ENCODE measurements at regions not wholly inside any gene's neighbourhood (a gene's known extent, or its start where the extent isn't known, plus 50 kb on each side); places are given as distances from the start of the nearest gene placed in this dataset.

DNA sequence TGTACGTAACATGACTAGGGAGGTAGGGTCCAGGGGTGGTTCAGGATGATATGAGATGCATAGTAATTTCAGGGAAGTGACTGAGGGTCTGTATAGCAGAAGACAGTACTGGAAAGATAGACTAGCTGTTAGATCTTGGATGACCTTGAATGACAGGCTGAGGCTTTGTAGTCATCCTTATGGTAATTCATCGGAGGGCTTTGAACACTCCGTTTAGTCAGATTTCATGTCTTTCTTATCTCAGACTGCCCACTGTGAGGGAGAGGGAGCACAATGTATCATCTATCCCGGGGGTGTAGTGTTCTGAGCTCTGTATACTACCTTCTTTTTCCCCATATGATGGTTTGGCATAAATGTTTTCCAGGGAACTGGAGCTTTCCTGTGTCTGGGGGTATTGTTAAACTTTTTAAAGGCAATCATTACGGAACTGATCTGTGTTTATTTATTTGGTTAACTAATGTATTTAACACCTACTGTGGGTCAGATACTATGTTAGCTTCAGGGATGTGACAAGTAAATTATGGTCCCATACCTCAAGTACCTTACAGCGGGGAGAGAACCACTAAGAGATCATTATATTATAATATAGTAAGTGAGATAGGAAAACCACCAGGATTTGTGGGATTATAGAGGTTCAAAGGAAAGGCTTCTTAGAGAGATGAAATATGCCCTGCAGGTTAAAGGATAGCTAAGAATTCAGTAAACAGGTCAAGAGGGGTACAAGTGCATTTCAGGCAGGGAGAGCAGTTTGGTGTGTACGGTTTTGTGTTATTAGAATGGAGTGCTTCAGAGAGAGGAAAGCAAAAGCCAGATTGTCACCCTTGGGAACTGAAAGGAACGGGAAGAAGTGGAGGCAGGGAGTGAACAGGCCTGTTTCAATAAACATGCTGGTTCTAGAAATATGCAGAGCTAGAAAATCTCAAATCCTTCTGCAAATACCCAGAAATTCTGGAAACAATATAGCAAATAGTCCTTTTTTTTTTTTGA, 164.8 kb upstream of the KL start:
- DNase-seq (ENCODE audit: low read depth) = no peak
- H3K4me3 ChIP-seq (ENCODE audit: low read depth, low read length) = no peak overlapping the region
- TF ChIP-seq, protein P1, sequence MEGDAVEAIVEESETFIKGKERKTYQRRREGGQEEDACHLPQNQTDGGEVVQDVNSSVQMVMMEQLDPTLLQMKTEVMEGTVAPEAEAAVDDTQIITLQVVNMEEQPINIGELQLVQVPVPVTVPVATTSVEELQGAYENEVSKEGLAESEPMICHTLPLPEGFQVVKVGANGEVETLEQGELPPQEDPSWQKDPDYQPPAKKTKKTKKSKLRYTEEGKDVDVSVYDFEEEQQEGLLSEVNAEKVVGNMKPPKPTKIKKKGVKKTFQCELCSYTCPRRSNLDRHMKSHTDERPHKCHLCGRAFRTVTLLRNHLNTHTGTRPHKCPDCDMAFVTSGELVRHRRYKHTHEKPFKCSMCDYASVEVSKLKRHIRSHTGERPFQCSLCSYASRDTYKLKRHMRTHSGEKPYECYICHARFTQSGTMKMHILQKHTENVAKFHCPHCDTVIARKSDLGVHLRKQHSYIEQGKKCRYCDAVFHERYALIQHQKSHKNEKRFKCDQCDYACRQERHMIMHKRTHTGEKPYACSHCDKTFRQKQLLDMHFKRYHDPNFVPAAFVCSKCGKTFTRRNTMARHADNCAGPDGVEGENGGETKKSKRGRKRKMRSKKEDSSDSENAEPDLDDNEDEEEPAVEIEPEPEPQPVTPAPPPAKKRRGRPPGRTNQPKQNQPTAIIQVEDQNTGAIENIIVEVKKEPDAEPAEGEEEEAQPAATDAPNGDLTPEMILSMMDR (IDR thresholded peaks at IDR 0.05; ENCODE audit: control insufficient read depth, extremely low read depth, insufficient read depth) = no peak

DNA sequence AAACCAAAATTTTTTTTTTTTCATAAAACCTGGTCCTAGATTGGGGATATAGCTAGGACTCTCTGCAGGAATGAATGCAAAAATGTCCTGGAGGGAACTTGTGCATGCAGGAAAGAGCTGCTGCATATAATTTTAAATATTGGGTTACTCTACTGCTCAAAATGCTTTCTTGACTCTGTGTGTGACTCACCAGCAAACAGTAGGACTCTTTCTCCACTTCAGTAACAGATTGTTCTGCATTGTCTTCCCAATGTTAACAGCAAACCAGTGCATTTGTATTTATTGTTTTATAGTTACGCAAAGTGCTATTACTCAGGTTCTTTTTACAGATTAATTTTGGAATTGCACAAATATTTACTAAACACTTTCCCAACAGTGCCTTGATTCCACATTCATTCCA, 163.7 kb upstream of the KL start:
- TF ChIP-seq, protein P1 (IDR thresholded peaks at IDR 0.05; ENCODE audit: control insufficient read depth, extremely low read depth, insufficient read depth) = no peak
- no peak overlapping the region for H3K4me3 ChIP-seq (ENCODE audit: low read depth, low read length)
- peak; percentile 15 for DNase-seq (ENCODE audit: low read depth)

DNA sequence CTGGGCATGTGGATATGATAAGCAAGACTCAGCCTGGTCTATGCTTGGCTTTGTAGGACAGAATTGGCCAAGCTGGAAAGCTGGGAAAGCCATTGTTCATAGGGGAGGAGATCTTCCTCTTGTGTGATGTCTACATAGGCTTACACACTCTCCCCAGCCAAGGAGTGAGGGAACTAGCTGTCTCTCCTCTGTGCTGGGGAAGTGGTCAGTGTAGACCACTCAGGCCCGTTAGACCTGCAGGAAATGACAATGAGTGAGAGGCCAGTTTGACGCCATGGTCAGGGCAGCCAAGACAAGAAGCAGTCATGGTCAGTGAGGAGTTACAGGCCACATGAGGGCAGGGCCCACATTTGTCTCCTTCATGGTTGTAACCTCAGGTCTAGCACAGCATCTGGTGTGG, 159.1 kb upstream of the KL start:
- DNase-seq (ENCODE audit: low read depth) = no peak
- no peak overlapping the region for H3K4me3 ChIP-seq (ENCODE audit: low read depth, low read length)
- TF ChIP-seq, protein P1 (IDR thresholded peaks at IDR 0.05; ENCODE audit: control insufficient read depth, extremely low read depth, insufficient read depth) = no peak

DNA sequence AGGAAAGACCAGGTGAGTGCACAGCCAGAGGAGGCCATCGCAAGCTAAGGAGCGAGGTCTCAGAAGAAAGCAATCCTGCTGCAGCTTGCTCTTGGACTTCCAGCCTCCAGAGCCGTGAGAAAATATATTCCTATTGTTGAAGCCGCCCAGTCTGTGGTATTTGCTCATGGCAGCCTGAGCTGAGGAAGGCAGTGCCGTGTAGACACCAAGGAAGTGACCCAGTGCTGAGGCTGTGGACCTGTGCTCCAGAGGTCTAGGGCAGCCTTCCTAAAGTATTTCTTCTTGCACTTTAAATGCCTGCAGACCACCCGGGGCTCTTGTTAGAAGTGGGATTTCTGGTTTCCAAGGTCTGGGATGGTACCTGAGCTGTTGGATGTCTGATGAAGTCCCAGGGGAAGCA, 158.5 kb upstream of the KL start:
- no peak overlapping the region for H3K4me3 ChIP-seq (ENCODE audit: low read depth, low read length)
- TF ChIP-seq, protein P1 (IDR thresholded peaks at IDR 0.05; ENCODE audit: control insufficient read depth, extremely low read depth, insufficient read depth) = no peak
- no peak for DNase-seq (ENCODE audit: low read depth)

DNA sequence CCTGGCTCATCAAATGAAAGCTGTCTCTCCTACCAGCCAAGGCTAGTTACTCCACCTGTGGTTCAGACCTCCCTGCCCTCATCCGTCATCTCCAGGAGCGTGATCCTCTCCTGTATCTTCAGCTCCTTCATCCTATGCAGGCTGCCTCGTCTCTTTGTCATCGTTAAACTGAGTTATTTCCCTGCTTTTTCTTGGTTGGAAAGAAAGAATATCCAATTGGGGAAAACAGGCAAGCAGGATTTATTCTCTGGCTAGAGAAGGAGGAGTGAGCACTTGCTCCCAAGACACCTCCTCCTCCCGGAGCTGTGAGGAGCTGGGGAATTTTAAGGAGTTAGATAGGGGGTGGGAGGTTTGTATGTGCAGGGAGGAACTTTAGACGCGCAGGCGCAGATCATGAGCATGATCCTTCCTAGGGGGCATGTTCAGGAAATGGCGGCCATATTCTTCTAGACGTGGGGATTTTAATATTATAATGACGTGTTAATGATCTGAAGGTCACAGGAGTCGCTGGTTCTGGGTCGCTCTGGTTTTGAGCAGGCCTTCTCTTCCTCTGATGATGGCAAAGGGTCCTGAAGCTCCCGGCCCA, 156.4 kb upstream of the KL start:
- TF ChIP-seq, protein P1 (IDR thresholded peaks at IDR 0.05; ENCODE audit: control insufficient read depth, extremely low read depth, insufficient read depth) = no peak
- no peak for DNase-seq (ENCODE audit: low read depth)

DNA sequence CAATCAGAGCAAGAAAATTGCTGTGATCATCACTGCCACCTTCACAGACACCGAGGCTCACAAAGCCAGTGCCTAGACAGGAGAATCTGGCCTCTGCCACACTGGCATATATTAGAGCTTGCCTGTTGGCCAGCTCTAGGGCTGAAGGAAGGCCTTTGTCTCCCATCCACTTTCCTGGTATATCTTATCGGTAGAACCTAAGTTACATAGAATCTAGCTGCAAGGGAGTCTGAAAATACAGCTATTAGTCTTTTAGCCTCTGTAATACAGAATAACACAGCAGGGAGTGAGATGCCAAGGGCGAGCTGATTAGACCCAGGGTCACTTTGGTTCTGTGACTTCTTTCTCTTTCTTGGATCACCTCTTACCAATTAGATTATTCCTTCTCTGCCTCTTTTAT, 154.9 kb upstream of the KL start:
- no peak for DNase-seq (ENCODE audit: low read depth)
- TF ChIP-seq, protein P1 (IDR thresholded peaks at IDR 0.05; ENCODE audit: control insufficient read depth, extremely low read depth, insufficient read depth) = no peak
- no peak overlapping the region for H3K4me3 ChIP-seq (ENCODE audit: low read depth, low read length)

More for the DNA sequence above, 156.4 kb upstream of the KL start:
- H3K4me3 ChIP-seq (ENCODE audit: low read depth, low read length) = no peak overlapping the region
